DMS 273 (cell line): ENCODE measurements at regions not wholly inside any gene's neighbourhood (a gene's known extent, or its start where the extent isn't known, plus 50 kb on each side); places are given as distances from the start of the nearest gene placed in this dataset.
A peak's percentile ranks its signal among the peaks of the same experiment; 100 is the strongest.

Experiments
- DNase-seq: peaks from one replicate; lab custom pipeline; 2025; ENCODE audit not compliant: unreplicated experiment; lab: John Stamatoyannopoulos, UW

- DNase-seq = peak; percentile 11
Measured at GRCh38 chr11:134514354-134514951, 102.4 kb upstream of the B3GAT1 start.

GRCh38 chr11:134513585-134514120 is 101.6 kb upstream of the B3GAT1 start:
- no peak for DNase-seq

- DNase-seq = no peak
Measured at GRCh38 chr11:134512571-134513538, 100.8 kb upstream of the B3GAT1 start.

GRCh38 chr11:134512061-134512460 is 100.0 kb upstream of the B3GAT1 start:
- DNase-seq = no peak

GRCh38 chr11:134511255-134511654 is 99.2 kb upstream of the B3GAT1 start:
- no peak for DNase-seq

- DNase-seq = no peak
Measured at GRCh38 chr11:134510233-134511040, 98.4 kb upstream of the B3GAT1 start.

GRCh38 chr11:134509381-134510232 is 97.6 kb upstream of the B3GAT1 start:
- no peak for DNase-seq

- no peak for DNase-seq
Measured at GRCh38 chr11:134508219-134508990, 96.4 kb upstream of the B3GAT1 start.

- DNase-seq = no peak
Measured at GRCh38 chr11:134506046-134506445, 94.0 kb upstream of the B3GAT1 start.

GRCh38 chr11:134505125-134505524 is 93.1 kb upstream of the B3GAT1 start:
- DNase-seq = no peak

- no peak for DNase-seq
Measured at GRCh38 chr11:134504146-134504905, 92.3 kb upstream of the B3GAT1 start.

GRCh38 chr11:134503596-134503995 is 91.6 kb upstream of the B3GAT1 start:
- no peak for DNase-seq

- DNase-seq = no peak
Measured at GRCh38 chr11:134503100-134503499, 91.1 kb upstream of the B3GAT1 start.

GRCh38 chr11:134502153-134502550 is 90.1 kb upstream of the B3GAT1 start:
- DNase-seq = no peak

GRCh38 chr11:134501406-134502152 is 89.5 kb upstream of the B3GAT1 start:
- DNase-seq = no peak

GRCh38 chr11:134500621-134501020 is 88.6 kb upstream of the B3GAT1 start:
- no peak for DNase-seq

- no peak for DNase-seq
Measured at GRCh38 chr11:134499990-134500389, 87.9 kb upstream of the B3GAT1 start.
